ENCODE measurements at regions not wholly inside any gene's neighbourhood (a gene's known extent, or its start where the extent isn't known, plus 50 kb on each side); places are given as distances from the start of the nearest gene placed in this dataset.
"Not testable (repeated sequence)": the region's sequence is repeated elsewhere in the genome, so short reads cannot be mapped to it uniquely, and the experiment has no call there.

DNA sequence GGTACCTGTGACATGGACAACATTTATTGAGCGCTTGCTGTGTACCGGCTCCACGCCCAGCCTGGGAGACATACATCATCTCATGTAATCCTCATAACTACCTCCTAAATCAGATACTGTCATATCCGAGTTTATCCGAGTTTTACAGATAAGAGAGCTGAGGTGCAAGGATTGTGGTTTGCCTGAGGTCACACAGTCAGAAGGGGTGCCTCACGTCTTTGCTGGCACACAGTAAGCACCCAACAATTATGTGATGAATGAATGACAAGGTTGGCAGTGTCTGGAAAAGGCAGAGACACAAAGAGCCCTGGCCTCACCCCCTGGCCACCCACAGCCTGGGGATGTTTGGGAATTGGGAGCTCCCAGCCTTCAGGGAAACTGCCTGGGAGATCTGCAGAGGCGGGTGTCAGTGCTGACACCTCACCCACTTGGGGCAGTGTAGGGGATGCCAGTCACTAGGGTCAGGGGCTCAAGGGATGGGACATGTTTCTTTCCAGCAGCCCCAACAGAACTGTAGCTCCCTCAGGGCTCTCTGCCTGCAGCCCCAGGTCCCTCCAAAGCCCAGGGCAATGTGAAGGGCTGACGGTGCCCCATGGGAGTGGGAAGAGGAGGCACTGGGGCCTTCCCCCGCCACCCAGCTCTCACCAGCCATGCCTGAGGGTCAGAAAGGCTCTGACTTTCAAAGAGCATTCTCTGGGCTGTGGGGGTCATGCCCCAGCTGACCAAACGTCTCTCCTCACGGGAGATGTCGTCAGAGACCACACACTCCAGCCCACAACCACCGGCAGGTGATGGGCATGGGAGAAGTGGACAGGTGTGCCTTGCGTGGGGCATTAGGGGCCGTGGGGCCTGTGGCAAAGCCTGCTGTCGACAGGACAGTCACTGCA, 157.5 kb downstream of the ZFP36L2 start:
- no peak for DNase-seq

- peak; percentile 51 for DNase-seq
These were observed 158.3 kb downstream of the ZFP36L2 start for GRCh38 chr2:43068041-43068533.

DNA sequence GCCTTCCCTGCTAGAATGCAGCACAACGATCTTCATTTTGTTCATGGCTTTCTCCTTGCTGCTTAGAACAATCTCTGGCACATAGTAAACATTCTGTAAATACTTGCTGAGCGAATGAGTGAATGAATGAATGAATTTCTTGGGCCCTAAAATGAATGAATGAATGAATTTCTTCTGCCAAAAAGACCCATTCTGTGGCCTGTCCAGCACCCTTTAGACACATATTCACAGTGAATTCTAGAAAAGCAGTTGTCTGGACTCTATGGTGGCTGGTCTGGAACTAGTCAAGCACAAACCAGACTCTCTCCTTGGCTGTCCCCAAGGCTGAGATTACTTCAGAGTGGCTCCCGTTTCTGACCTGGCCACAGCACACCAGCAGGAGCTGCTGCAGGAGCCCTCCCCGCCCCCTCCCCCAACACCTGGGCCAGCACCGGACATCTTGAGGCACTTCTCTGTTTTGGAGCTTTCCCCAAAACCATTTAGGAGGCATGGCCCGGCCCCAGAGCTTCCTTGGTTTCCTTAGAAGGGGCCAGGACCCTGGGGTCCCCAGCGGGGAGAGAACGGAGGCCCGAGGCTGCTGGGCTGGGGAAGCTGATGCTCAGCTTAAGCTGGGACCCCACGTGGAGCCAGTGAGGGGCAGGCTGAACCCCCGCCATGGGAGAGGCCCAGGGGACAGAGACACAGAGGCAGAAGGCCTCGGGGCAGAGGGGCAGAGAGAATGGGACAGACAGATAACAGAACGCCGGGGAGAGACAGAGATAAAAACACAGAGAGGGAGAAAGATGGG, 159.0 kb downstream of the ZFP36L2 start:
- DNase-seq, result peak; percentile 27

GRCh38 chr2:43066541-43067253, 159.7 kb downstream of the ZFP36L2 start:
- DNase-seq, result peak; percentile 18

GRCh38 chr2:43065871-43066270, 160.5 kb downstream of the ZFP36L2 start:
- peak; percentile 17 for DNase-seq

DNA sequence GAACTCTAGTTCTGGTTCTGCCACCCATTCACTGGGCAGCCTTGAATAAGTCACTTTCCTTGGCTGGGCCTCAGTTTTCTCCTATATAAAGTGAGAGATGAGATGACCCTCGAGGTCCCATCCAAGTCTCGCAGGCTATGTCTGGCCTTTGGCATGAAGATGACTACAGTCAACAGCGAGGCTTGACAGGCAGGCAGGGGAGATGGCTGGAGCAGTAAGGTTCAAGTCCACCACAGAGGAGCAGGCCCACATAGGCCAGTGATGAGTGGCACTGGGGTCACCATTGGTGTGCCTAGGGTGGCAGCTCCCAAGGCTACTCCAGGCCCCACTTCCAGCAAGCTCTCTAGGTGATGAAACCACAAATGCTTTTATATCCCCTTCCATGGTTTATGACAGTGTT, 161.4 kb downstream of the ZFP36L2 start:
- DNase-seq, result peak; percentile 16

DNA sequence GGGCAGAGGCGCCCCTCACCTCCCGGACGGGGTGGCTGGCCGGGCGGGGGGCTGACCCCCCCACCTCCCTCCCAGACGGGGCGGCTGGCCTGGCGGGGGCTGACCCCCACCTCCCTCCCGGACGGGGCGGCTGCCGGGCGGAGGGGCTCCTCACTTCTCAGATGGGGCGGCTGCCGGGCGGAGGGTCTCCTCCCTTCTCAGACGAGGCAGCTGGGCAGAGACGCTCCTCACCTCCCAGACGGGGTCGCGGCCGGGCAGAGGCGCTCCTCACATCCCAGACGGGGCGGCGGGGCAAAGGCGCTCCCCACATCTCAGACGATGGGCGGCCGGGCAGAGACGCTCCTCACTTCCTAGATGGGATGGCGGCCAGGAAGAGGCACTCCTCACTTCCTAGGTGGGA, 163.3 kb downstream of the ZFP36L2 start:
- not testable (repeated sequence) for DNase-seq

- DNase-seq, result no peak
These were observed 164.3 kb downstream of the ZFP36L2 start for GRCh38 chr2:43062058-43062457.

- DNase-seq, result peak; percentile 13
These were observed 165.9 kb downstream of the ZFP36L2 start for GRCh38 chr2:43060390-43061016.

DNA sequence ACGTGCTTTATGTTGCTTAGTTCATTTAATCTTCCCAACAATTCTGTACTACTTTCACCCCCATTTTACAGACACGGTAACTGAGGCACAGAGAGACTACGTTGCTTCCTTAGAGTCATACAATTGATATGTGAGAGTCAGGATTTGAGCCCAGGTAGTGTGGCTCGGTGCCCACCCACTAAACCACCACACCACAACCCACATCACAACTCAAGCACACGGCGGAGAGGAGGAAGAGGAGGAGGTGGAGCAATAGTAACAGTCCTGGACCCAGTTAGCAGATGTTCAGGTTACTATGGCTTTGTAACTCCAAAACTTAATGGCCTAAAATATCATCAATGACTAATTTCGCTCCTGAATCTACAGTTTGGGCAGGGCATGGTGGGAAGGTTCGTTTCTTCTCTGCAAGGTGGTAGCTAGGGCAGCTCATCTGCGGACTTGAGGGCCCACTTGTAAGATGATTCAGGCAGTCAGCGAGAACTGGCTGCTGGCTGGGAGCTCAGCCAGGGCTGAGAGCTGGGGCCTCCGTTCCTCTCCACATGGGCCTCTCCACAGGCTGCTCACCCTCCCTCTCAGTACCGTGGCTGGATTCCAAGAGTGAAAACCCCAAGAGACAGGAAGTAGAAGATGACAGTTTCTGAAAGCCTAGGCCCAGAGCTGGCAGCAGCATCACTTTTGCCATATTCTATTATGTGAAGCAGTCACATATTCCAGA, 167.1 kb downstream of the ZFP36L2 start:
- peak; percentile 91 for DNase-seq

DNA sequence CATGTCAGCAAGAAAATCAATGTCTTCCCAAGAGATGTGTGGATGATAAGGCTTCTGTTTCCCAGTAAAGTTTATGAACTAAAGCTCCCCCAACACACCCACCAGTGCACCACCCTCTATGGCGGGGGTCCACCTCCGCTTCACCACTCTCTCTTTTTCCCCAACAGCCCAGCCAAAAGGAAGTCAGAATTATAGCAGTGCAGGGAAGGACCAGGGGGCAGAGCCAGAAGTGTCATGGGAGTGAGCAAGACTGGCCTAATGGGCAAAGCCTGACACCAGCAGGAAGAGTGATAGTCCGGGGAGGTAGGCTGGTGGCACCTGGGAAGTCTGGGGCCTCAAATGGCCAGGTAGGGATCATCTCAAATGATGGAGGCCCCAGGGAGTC, 167.7 kb downstream of the ZFP36L2 start:
- peak; percentile 20 for DNase-seq

GRCh38 chr2:43057742-43058725, 168.4 kb downstream of the ZFP36L2 start:
- DNase-seq, result peak; percentile 19

DNA sequence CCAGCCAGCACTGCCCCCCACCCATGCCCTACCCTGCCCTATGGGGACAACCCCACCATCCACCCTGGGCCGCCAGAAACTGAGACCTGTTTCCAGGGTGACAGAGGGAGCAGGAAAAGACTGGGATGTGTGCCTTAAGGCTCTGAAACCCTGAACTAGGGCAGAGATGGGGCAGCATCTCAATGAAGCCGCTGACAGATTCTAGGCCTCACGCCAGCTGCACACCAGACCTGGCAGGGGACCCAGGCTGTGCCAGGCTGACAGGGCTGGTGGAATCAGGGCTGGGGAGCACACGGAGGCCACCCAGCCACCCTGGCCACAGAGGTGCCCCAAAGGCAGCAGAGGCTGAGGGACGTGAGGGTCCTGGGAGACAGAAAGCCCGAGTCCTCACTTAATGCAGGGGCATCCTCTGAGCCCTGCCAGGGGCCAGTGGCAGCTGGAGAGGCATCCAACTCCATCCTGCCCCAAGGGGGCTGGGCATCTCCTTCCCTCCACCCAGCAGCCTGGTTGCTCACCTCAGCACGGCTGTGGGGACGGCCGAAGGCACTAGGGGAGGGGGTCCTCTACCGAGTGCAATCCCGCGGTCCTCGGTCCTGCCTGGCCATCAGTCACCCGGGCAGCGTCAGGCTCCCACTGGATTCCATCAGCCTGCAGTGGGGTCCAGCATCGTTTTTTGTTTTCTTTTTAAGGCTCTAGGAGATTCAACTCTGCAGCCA, 169.2 kb downstream of the ZFP36L2 start:
- DNase-seq, result peak; percentile 43

GRCh38 chr2:43055985-43056384, 170.4 kb downstream of the ZFP36L2 start:
- peak; percentile 9 for DNase-seq

GRCh38 chr2:43055086-43055912, 171.1 kb downstream of the ZFP36L2 start:
- DNase-seq, result peak; percentile 17

DNA sequence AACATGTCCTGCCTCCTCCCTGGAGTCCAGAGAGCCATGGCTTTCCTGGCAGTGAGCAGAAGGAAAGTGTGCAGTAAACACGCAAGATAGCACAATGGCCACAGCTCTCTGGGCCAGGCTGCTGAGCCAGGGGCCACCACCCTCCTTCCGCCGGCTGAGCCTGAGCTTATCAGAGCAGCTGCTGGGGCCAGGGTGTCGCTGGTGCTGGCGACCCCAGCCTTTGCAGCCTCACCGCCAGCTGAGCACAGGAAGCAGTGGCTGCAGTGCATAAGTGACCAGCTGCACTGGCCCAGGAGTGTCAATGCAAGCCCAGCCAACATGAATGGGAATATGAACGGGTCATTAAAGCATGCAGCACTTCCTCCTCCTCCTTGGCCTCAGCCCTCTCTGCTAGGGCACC, 172.0 kb downstream of the ZFP36L2 start:
- peak; percentile 33 for DNase-seq

DNA sequence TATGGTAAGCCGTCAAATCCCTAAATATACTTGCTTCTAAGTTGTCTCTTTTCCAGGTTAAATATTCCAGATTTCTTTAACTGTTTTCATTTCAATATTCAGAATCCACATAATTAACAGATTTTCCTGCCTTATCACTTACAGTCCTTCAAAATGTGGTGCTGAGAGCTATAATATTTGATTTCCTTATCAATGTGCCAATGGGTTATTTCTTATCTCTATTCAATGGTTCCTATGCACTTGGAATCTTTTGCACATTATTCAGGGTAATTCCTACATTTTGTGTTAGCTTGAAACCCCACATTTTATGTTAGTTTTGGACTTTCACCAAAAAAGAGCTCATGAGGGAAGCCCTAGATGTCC, 173.5 kb downstream of the ZFP36L2 start:
- DNase-seq, result no peak

DNA sequence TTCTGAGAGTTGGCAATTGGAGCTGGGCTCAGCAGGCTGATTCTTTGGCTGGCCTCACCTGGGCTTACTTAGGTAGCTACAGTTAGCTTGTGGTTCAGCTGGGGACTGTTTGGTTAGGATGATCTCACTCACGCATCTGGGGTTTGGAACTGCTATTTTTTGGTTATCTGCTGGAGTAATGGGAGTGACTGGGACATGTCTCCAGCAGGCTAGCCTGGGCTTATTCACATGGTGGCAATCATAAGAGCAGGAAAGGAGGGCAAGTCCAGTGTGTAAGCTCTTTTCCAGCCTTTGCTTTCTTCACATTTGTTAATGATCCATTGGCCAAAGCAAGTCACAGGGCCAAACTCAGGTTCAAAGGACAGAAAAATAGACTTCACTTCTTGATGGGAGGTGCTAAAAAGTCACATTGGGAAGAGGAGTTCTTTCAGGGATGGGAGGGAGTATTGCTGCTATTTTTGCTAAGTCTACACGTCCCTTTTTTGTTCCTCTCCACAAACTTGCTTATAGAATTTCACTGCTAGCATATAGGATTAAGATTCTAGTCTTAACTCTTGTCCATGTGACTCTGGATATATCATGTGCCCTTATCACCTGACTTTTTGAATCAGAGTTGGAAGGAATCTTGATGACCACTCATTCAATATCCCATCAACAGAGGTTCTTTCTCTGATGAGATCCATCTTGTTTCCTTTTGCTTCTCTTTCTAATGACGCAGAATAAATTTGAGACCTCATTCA, 174.0 kb downstream of the ZFP36L2 start:
- DNase-seq, result peak; percentile 26
